Lower leg skin (tissue), 3 donors: ENCODE measurements at regions not wholly inside any gene's neighbourhood (a gene's known extent, or its start where the extent isn't known, plus 50 kb on each side); places are given as distances from the start of the nearest gene placed in this dataset.

Source experiments
- CTCF ChIP-seq, 3 donors: fragments of 450-650 bp; IDR thresholded peaks; one replicate each; pipeline ENCODE4 v1.5.1; 2016; ENCODE audit warnings: antibody characterized with exemption in 3 of 3, mild to moderate bottlenecking in 3 of 3, moderate library complexity in 2 of 3
- POLR2A ChIP-seq, 2 donors: fragments of 450-650 bp; IDR thresholded peaks; one replicate each; pipeline ENCODE4 v1.6.1; 2016 to 2017; ENCODE audit warnings: antibody characterized with exemption in 2 of 2, mild to moderate bottlenecking in 1 of 2, moderate library complexity in 1 of 2

GRCh38 chr17:13067629-13068303 is 49.9 kb upstream of the ELAC2 start:
- TF ChIP-seq POLR2A (IDR thresholded peaks at IDR 0.05) (no peak), CTCF (IDR thresholded peaks at IDR 0.05) (no peak)
